Neural progenitor cell (in vitro differentiated cells): ENCODE measurements at regions not wholly inside any gene's neighbourhood (a gene's known extent, or its start where the extent isn't known, plus 50 kb on each side); places are given as distances from the start of the nearest gene placed in this dataset.

Source experiments
- DNase-seq: peaks from one replicate; pipeline ENCODE4 v3.0.0-alpha.2; 2016; ENCODE audit warnings: low spot score
- H2AFZ ChIP-seq: fragments of 200-600 bp; sonication (generic); replicated peaks from 2 replicates; pipeline ENCODE4 v1.6.1; 2016; ENCODE audit warnings: antibody characterized with exemption
- H3F3A ChIP-seq: fragments of 200-600 bp; sonication (generic); 2 replicates; pipeline ENCODE4 v1.6.1; 2016; ENCODE audit warnings: antibody characterized with exemption, low read depth
- H3K27ac ChIP-seq: fragments of 200-600 bp; sonication (generic); 2 replicates; pipeline ENCODE4 v1.5.1; 2016; ENCODE audit warnings: mild to moderate bottlenecking
- H3K27me3 ChIP-seq: fragments of 200-600 bp; sonication (generic); 2 replicates; pipeline ENCODE4 v1.6.1; 2016; ENCODE audit warnings: mild to moderate bottlenecking, moderate library complexity
- H3K36me3 ChIP-seq: fragments of 200-600 bp; sonication (generic); 2 replicates; pipeline ENCODE4 v1.5.1; 2016
- H3K4me1 ChIP-seq: fragments of 200-600 bp; sonication (generic); 2 replicates; pipeline ENCODE4 v1.6.1; 2016; ENCODE audit warnings: mixed run types
- H3K4me2 ChIP-seq: fragments of 200-600 bp; sonication (generic); 2 replicates; pipeline ENCODE4 v1.6.1; 2016
- H3K4me3 ChIP-seq: fragments of 200-600 bp; sonication (generic); 2 replicates; pipeline ENCODE4 v1.5.1; 2016
- H3K79me2 ChIP-seq: fragments of 200-600 bp; sonication (generic); 2 replicates; pipeline ENCODE4 v1.6.1; 2016; ENCODE audit warnings: low read depth
- H3K9ac ChIP-seq: fragments of 200-600 bp; sonication (generic); 2 replicates; pipeline ENCODE4 v1.6.1; 2016
- H3K9me3 ChIP-seq: fragments of 200-600 bp; sonication (generic); 2 replicates; pipeline ENCODE4 v1.5.1; 2016; ENCODE audit warnings: low read depth
- H4K20me1 ChIP-seq: fragments of 200-600 bp; sonication (generic); 2 replicates; pipeline ENCODE4 v1.6.1; 2016; ENCODE audit warnings: low read depth
- H3K27ac Mint-ChIP-seq: 3 replicates; pipeline ENCODE4 v1.8.0; 2021; ENCODE audit warnings: mixed read lengths
- H3K27me3 Mint-ChIP-seq: 2 replicates; pipeline ENCODE4 v1.8.0; 2022; ENCODE audit warnings: low read depth, mild to moderate bottlenecking, inconsistent platforms, moderate library complexity, mixed read lengths; ENCODE audit not compliant: insufficient read depth
- H3K36me3 Mint-ChIP-seq: 3 replicates; pipeline ENCODE4 v1.8.0; 2021; ENCODE audit warnings: mixed read lengths
- H3K4me1 Mint-ChIP-seq: 3 replicates; pipeline ENCODE4 v1.8.0; 2021; ENCODE audit warnings: mixed read lengths
- H3K4me3 Mint-ChIP-seq: 3 replicates; pipeline ENCODE4 v1.8.0; 2021; ENCODE audit warnings: mild to moderate bottlenecking, moderate library complexity, mixed read lengths
- H3K9me3 Mint-ChIP-seq: 3 replicates; pipeline ENCODE4 v1.8.0; 2020; ENCODE audit warnings: mixed read lengths
- CTCF ChIP-seq: fragments of 200-600 bp; sonication (generic); IDR thresholded peaks from 2 replicates; pipeline ENCODE4 v1.5.1; 2017; ENCODE audit warnings: antibody characterized with exemption, mild to moderate bottlenecking
- EZH2 ChIP-seq: fragments of 200-600 bp; sonication (generic); IDR thresholded peaks from 2 replicates; pipeline ENCODE4 v1.6.1; 2017; ENCODE audit warnings: antibody characterized with exemption, mild to moderate bottlenecking, moderate library complexity
- EZH2phosphoT487 ChIP-seq: fragments of 200-600 bp; sonication (generic); IDR thresholded peaks from 2 replicates; pipeline ENCODE4 v1.6.1; 2017; ENCODE audit warnings: antibody characterized with exemption

- no peak for DNase-seq
- Histone ChIP-seq H3K4me2 (no peak overlapping the region), H4K20me1 (no peaks in the 10 kb centered on the region), H2AFZ (no peak overlapping the region), H3K9me3 (no peaks in the 10 kb centered on the region), H3F3A (no peaks in the 10 kb centered on the region), H3K27me3 (no peaks in the 10 kb centered on the region), H3K9ac (no peak overlapping the region), H3K4me1 (peaks cover 2% of the 10 kb centered on the region), H3K79me2 (no peaks in the 10 kb centered on the region), H3K27ac (no peak overlapping the region), H3K36me3 (no peaks in the 10 kb centered on the region), H3K4me3 (no peak overlapping the region)
- no peak for TF ChIP-seq EZH2
- no peak for TF ChIP-seq CTCF
- no peak for TF ChIP-seq EZH2phosphoT487
- Mint-ChIP-seq H3K9me3 (no peaks in the 10 kb centered on the region), H3K4me1 (peaks cover 46% of the 10 kb centered on the region), H3K27ac (no peak overlapping the region), H3K4me3 (no peak overlapping the region), H3K36me3 (peaks cover 3% of the 10 kb centered on the region), H3K27me3 (peaks cover 3% of the 10 kb centered on the region)
Measured at GRCh38 chr1:81585371-81585770, 215.4 kb upstream of the ADGRL2 start.

- Histone ChIP-seq H2AFZ (no peak overlapping the region), H4K20me1 (no peaks in the 10 kb centered on the region), H3K9me3 (no peaks in the 10 kb centered on the region), H3K4me2 (no peak overlapping the region), H3K27me3 (no peaks in the 10 kb centered on the region), H3K4me3 (no peak overlapping the region), H3K36me3 (no peaks in the 10 kb centered on the region), H3K4me1 (peaks cover 7% of the 10 kb centered on the region), H3K27ac (no peak overlapping the region), H3K79me2 (no peaks in the 10 kb centered on the region), H3F3A (no peaks in the 10 kb centered on the region), H3K9ac (no peak overlapping the region)
- Mint-ChIP-seq H3K9me3 (no peaks in the 10 kb centered on the region), H3K27me3 (peaks cover 3% of the 10 kb centered on the region), H3K4me1 (peaks cover 47% of the 10 kb centered on the region), H3K36me3 (peaks cover 2% of the 10 kb centered on the region), H3K4me3 (no peak overlapping the region), H3K27ac (no peak overlapping the region)
- no peak for DNase-seq
- TF ChIP-seq EZH2, result no peak
- no peak for TF ChIP-seq EZH2phosphoT487
- no peak for TF ChIP-seq CTCF
Measured at GRCh38 chr1:81584398-81584797, 216.3 kb upstream of the ADGRL2 start.

GRCh38 chr1:81583878-81584277 is 216.9 kb upstream of the ADGRL2 start:
- Histone ChIP-seq H3K4me3 (no peak overlapping the region), H3K27ac (no peak overlapping the region), H3K27me3 (no peaks in the 10 kb centered on the region), H2AFZ (no peak overlapping the region), H4K20me1 (no peaks in the 10 kb centered on the region), H3K9ac (no peak overlapping the region), H3K4me2 (no peak overlapping the region), H3K9me3 (no peaks in the 10 kb centered on the region), H3K79me2 (no peaks in the 10 kb centered on the region), H3F3A (no peaks in the 10 kb centered on the region), H3K4me1 (peaks cover 12% of the 10 kb centered on the region), H3K36me3 (no peaks in the 10 kb centered on the region)
- TF ChIP-seq EZH2phosphoT487 (no peak), CTCF (no peak), EZH2 (no peak)
- peaks cover 3% of the 10 kb centered on the region for H3K27me3 Mint-ChIP-seq
- H3K4me3 Mint-ChIP-seq, result no peak overlapping the region
- H3K36me3 Mint-ChIP-seq, result peaks cover 2% of the 10 kb centered on the region
- no peaks in the 10 kb centered on the region for H3K9me3 Mint-ChIP-seq
- no peak overlapping the region for H3K27ac Mint-ChIP-seq
- DNase-seq, result no peak
- H3K4me1 Mint-ChIP-seq, result peaks cover 51% of the 10 kb centered on the region
